CD14-positive monocyte (primary cell): ENCODE measurements at regions not wholly inside any gene's neighbourhood (a gene's known extent, or its start where the extent isn't known, plus 50 kb on each side); places are given as distances from the start of the nearest gene placed in this dataset.

ENCODE experiments used
- DNase-seq, 3 donors: peaks; one replicate each; pipeline ENCODE4 v3.0.0-alpha.2; 2011 to 2022
- H2AFZ ChIP-seq: 2 replicates; pipeline ENCODE4 v1.6.0; 2012; ENCODE audit warnings: mild to moderate bottlenecking, low read depth, low read length, inconsistent platforms; ENCODE audit not compliant: insufficient read depth, poor library complexity, severe bottlenecking
- H3K27ac ChIP-seq, 2 donors: 1 replicate in 1 of 2; 2 replicates in 1 of 2; pipeline ENCODE4 v1.5.1; 2012 to 2013; ENCODE audit warnings: low read length in 2 of 2, control low read depth in 1 of 2, inconsistent platforms in 1 of 2, low read depth in 1 of 2, mild to moderate bottlenecking in 1 of 2
- H3K27me3 ChIP-seq, 2 donors: one replicate each; pipeline versions ENCODE4 v1.6.0 to v1.6.1; 2011 to 2013; ENCODE audit warnings: low read length in 2 of 2; ENCODE audit not compliant: control insufficient read depth in 2 of 2, insufficient read depth in 2 of 2
- H3K36me3 ChIP-seq, 2 donors: replicated peaks in 1 of 2; 1 replicate in 1 of 2; 2 replicates in 1 of 2; pipeline versions ENCODE4 v1.5.1 to v1.6.1; 2012 to 2013; ENCODE audit warnings: low read length in 2 of 2, control low read depth in 1 of 2, inconsistent platforms in 1 of 2, mild to moderate bottlenecking in 1 of 2; ENCODE audit not compliant: insufficient read depth in 2 of 2, control insufficient read depth in 1 of 2
- H3K4me1 ChIP-seq, 2 donors: 1 replicate in 1 of 2; 2 replicates in 1 of 2; pipeline versions ENCODE4 v1.5.1 to v1.6.1; 2012 to 2013; ENCODE audit warnings: low read length in 2 of 2, control low read depth in 1 of 2, inconsistent platforms in 1 of 2, mild to moderate bottlenecking in 1 of 2, moderate library complexity in 1 of 2; ENCODE audit not compliant: insufficient read depth in 2 of 2, control insufficient read depth in 1 of 2
- H3K4me2 ChIP-seq: replicated peaks from 2 replicates; pipeline ENCODE3; 2012; ENCODE audit warnings: low read length, moderate library complexity, mild to moderate bottlenecking; ENCODE audit not compliant: poor library complexity, severe bottlenecking; ENCODE audit errors: extremely low read depth
- H3K4me3 ChIP-seq, 3 experiments: fragments of 200-600 bp in 1 of 3; sonication (generic) in 1 of 3; replicated peaks in 1 of 3; 1 replicate in 2 of 3; 2 replicates in 1 of 3; pipeline ENCODE4 v1.5.1; 2011 to 2013; ENCODE audit warnings: low read length in 3 of 3, mild to moderate bottlenecking in 3 of 3, control low read depth in 2 of 3, low read depth in 2 of 3, inconsistent platforms in 1 of 3, moderate library complexity in 1 of 3
- H3K79me2 ChIP-seq: 2 replicates; pipeline ENCODE4 v1.6.0; 2012; ENCODE audit warnings: mild to moderate bottlenecking, control low read depth, inconsistent platforms, low read length, moderate library complexity; ENCODE audit not compliant: insufficient read depth
- H3K9ac ChIP-seq: 2 replicates; pipeline ENCODE4 v1.6.0; 2017; ENCODE audit warnings: low read length, mild to moderate bottlenecking; ENCODE audit not compliant: insufficient read depth, poor library complexity, severe bottlenecking
- H3K9me3 ChIP-seq, 2 donors: replicated peaks in 1 of 2; 1 replicate in 1 of 2; 2 replicates in 1 of 2; pipeline versions ENCODE4 v1.5.1 to v1.6.1; 2012 to 2013; ENCODE audit warnings: low read length in 2 of 2, control low read depth in 1 of 2; ENCODE audit not compliant: control insufficient read depth in 1 of 2, insufficient read depth in 1 of 2
- H4K20me1 ChIP-seq: 2 replicates; pipeline ENCODE4 v1.6.0; 2012; ENCODE audit warnings: mild to moderate bottlenecking, low read length, control low read depth, moderate library complexity; ENCODE audit not compliant: insufficient read depth
- H3K27ac Mint-ChIP-seq, 7 donors: one replicate each; pipeline ENCODE4 v1.8.0; 2020; ENCODE audit warnings: mild to moderate bottlenecking in 7 of 7, mixed read lengths in 7 of 7, moderate library complexity in 6 of 7, inconsistent platforms in 2 of 7
- H3K27me3 Mint-ChIP-seq, 3 donors: one replicate each; pipeline ENCODE4 v1.8.0; 2021 to 2022; ENCODE audit warnings: low read depth in 3 of 3, mild to moderate bottlenecking in 3 of 3, mixed read lengths in 3 of 3, moderate library complexity in 3 of 3, inconsistent platforms in 1 of 3
- H3K36me3 Mint-ChIP-seq, 2 donors: one replicate each; pipeline ENCODE4 v1.8.0; 2020; ENCODE audit warnings: mixed read lengths in 2 of 2, inconsistent platforms in 1 of 2, mild to moderate bottlenecking in 1 of 2
- H3K4me1 Mint-ChIP-seq: one replicate; pipeline ENCODE4 v1.8.0; 2020; ENCODE audit warnings: mild to moderate bottlenecking, mixed read lengths
- H3K4me3 Mint-ChIP-seq, 2 donors: one replicate each; pipeline ENCODE4 v1.8.0; 2020; ENCODE audit warnings: mild to moderate bottlenecking in 2 of 2, mixed read lengths in 2 of 2, moderate library complexity in 1 of 2
- H3K9me3 Mint-ChIP-seq, 7 donors: one replicate each; pipeline ENCODE4 v1.8.0; 2020 to 2022; ENCODE audit warnings: mixed read lengths in 7 of 7, mild to moderate bottlenecking in 6 of 7, moderate library complexity in 6 of 7, inconsistent platforms in 2 of 7
- CTCF ChIP-seq: fragments of 200-600 bp; IDR thresholded peaks from one replicate; pipeline ENCODE4 v1.8.0; 2022; ENCODE audit warnings: antibody characterized with exemption, mild to moderate bottlenecking
- WGBS: methylation state at CpG from one replicate; pipeline ENCODE4 v1.1.5; 2013; ENCODE audit warnings: missing lambda C conversion rate; ENCODE audit not compliant: insufficient coverage; 5-methylcytosine and 5-hydroxymethylcytosine counted together
- intact Hi-C, 2 donors: fragments of 100-400 bp; cut with micrococcal nuclease; formaldehyde crosslinking; loops; one replicate each; pipeline versions ENCODE4 v1.15.0 to v1.15.1; 2023

- peak overlapping the region in 3 of 7 donors; percentile 3 to 80 (median 25) for H3K27ac Mint-ChIP-seq
- no peak for DNase-seq
- no peaks in the 10 kb centered on the region for H3K9me3 ChIP-seq
- intact Hi-C loops = no loop called here
- no peaks in the 10 kb centered on the region for H3K27me3 ChIP-seq
- peaks cover 15% of the 10 kb centered on the region for H3K4me1 Mint-ChIP-seq
- H3K36me3 Mint-ChIP-seq = no peaks in the 10 kb centered on the region
- no peak overlapping the region for H3K4me3 Mint-ChIP-seq
- H3K27me3 Mint-ChIP-seq = peaks cover 0 to 1% (median 0%) of the 10 kb centered on the region in 3 donors
- H3K36me3 ChIP-seq = no peaks in the 10 kb centered on the region
- no peak overlapping the region for H2AFZ ChIP-seq
- no peak overlapping the region for H3K4me2 ChIP-seq
- H3K9me3 Mint-ChIP-seq = no peaks in the 10 kb centered on the region
- no peak for TF ChIP-seq CTCF
- peaks cover 20 to 24% of the 10 kb centered on the region in 2 donors for H3K4me1 ChIP-seq
- no peaks in the 10 kb centered on the region for H4K20me1 ChIP-seq
- no peak overlapping the region for H3K27ac ChIP-seq
- H3K9ac ChIP-seq = no peak overlapping the region
- no peak overlapping the region for H3K4me3 ChIP-seq
- no peaks in the 10 kb centered on the region for H3K79me2 ChIP-seq
- WGBS = no CpG with 5 or more reads among the region's 2 CpGs
These were observed 107.8 kb downstream of the VCPKMT start for GRCh38 chr14:50008562-50008961.

- no peaks in the 10 kb centered on the region for H4K20me1 ChIP-seq
- H3K27me3 ChIP-seq = no peaks in the 10 kb centered on the region
- H3K9ac ChIP-seq = no peak overlapping the region
- no peaks in the 10 kb centered on the region for H3K9me3 ChIP-seq
- H3K79me2 ChIP-seq = no peaks in the 10 kb centered on the region
- H3K4me1 ChIP-seq = peaks cover 17 to 20% of the 10 kb centered on the region in 2 donors
- H3K4me2 ChIP-seq = no peak overlapping the region
- H2AFZ ChIP-seq = no peak overlapping the region
- Mint-ChIP-seq H3K36me3 (no peaks in the 10 kb centered on the region), H3K27me3 (peaks cover 0 to 1% (median 0%) of the 10 kb centered on the region in 3 donors), H3K9me3 (no peaks in the 10 kb centered on the region), H3K4me1 (peaks cover 12% of the 10 kb centered on the region), H3K27ac (peak overlapping the region in 2 of 7 donors; percentile 25 to 80), H3K4me3 (no peak overlapping the region)
- peak in 2 of 3 donors; percentile 55 to 69 for DNase-seq
- no peak overlapping the region for H3K27ac ChIP-seq
- no peak for TF ChIP-seq CTCF
- H3K4me3 ChIP-seq = no peak overlapping the region
- WGBS = 91% methylated on average over 5 of the region's 8 CpGs
- intact Hi-C loops = no loop called here
- no peaks in the 10 kb centered on the region for H3K36me3 ChIP-seq
These were observed 107.4 kb downstream of the VCPKMT start for GRCh38 chr14:50008974-50009373.
